Activated CD8-positive, alpha-beta T cell treated with anti-CD3 and anti-CD28 coated beads, Interleukin-2, amount 10 ng/mL, durations not matched to agents 7 days and 5 days (primary cell): ENCODE measurements at regions not wholly inside any gene's neighbourhood (a gene's known extent, or its start where the extent isn't known, plus 50 kb on each side); places are given as distances from the start of the nearest gene placed in this dataset.
"Not testable (repeated sequence)": the region's sequence is repeated elsewhere in the genome, so short reads cannot be mapped to it uniquely, and the experiment has no call there.

Experiments
- ATAC-seq: fragments of 150-1000 bp; cut with Tn5 transposase; one replicate; pipeline ENCODE4 v1.10.0; 2021; ENCODE audit warnings: moderate library complexity
- CTCF ChIA-PET: fragments of 350-600 bp; sonication (Branson Sonifier 250); formaldehyde crosslinking; loops from one replicate; lab custom pipeline; 2021; ENCODE audit warnings: antibody characterized with exemption; lab: Charles Lee
- POLR2A ChIA-PET: fragments of 350-600 bp; sonication (Branson Sonifier 250); formaldehyde crosslinking; loops from one replicate; lab custom pipeline; 2021; ENCODE audit warnings: antibody characterized with exemption; lab: Charles Lee
- DNase-seq: peaks from one replicate; pipeline ENCODE4 v3.0.0-alpha.2; 2020
- H3K27ac Mint-ChIP-seq: one replicate; pipeline ENCODE4 v1.8.0; 2021; ENCODE audit warnings: mild to moderate bottlenecking, mixed read lengths
- H3K27me3 Mint-ChIP-seq: one replicate; pipeline ENCODE4 v1.8.0; 2021; ENCODE audit warnings: low read depth, mixed read lengths
- H3K36me3 Mint-ChIP-seq: one replicate; pipeline ENCODE4 v1.8.0; 2021; ENCODE audit warnings: low read depth, mixed read lengths
- H3K4me1 Mint-ChIP-seq: one replicate; pipeline ENCODE4 v1.8.0; 2021; ENCODE audit warnings: low read depth, mixed read lengths
- H3K4me3 Mint-ChIP-seq: one replicate; pipeline ENCODE4 v1.8.0; 2021; ENCODE audit warnings: mild to moderate bottlenecking, mixed read lengths
- H3K9me3 Mint-ChIP-seq: one replicate; pipeline ENCODE4 v1.8.0; 2022; ENCODE audit warnings: mixed read lengths; ENCODE audit not compliant: insufficient read depth

GRCh38 chr1:230498704-230499103 is 72.6 kb upstream of the PGBD5 start:
- H3K4me3 Mint-ChIP-seq = no peak overlapping the region
- POLR2A ChIA-PET = no interaction called here
- no peaks in the 10 kb centered on the region for H3K36me3 Mint-ChIP-seq
- CTCF ChIA-PET = no interaction called here
- no peak for DNase-seq
- no peaks in the 10 kb centered on the region for H3K9me3 Mint-ChIP-seq
- peaks cover 12% of the 10 kb centered on the region for H3K27me3 Mint-ChIP-seq
- H3K27ac Mint-ChIP-seq = no peak overlapping the region
- ATAC-seq = no peak
- no peaks in the 10 kb centered on the region for H3K4me1 Mint-ChIP-seq

GRCh38 chr1:230496451-230496850 is 70.3 kb upstream of the PGBD5 start:
- no peak overlapping the region for H3K27ac Mint-ChIP-seq
- no peak for DNase-seq
- POLR2A ChIA-PET = no interaction called here
- no peak for ATAC-seq
- H3K27me3 Mint-ChIP-seq = peaks cover 17% of the 10 kb centered on the region
- CTCF ChIA-PET = no interaction called here
- no peaks in the 10 kb centered on the region for H3K36me3 Mint-ChIP-seq
- H3K9me3 Mint-ChIP-seq = no peaks in the 10 kb centered on the region
- no peak overlapping the region for H3K4me3 Mint-ChIP-seq
- H3K4me1 Mint-ChIP-seq = no peaks in the 10 kb centered on the region

- Mint-ChIP-seq H3K4me3 (no peak overlapping the region), H3K27me3 (peaks cover 17% of the 10 kb centered on the region), H3K4me1 (no peaks in the 10 kb centered on the region), H3K36me3 (no peaks in the 10 kb centered on the region), H3K27ac (peak overlapping the region; percentile 9), H3K9me3 (no peaks in the 10 kb centered on the region)
- POLR2A ChIA-PET = no interaction called here
- no peak for ATAC-seq
- CTCF ChIA-PET = no interaction called here
- DNase-seq = no peak
These were observed 69.8 kb upstream of the PGBD5 start for GRCh38 chr1:230495891-230496385.

GRCh38 chr1:230495076-230495475 is 68.9 kb upstream of the PGBD5 start:
- Mint-ChIP-seq H3K4me3 (no peak overlapping the region), H3K27ac (no peak overlapping the region)

GRCh38 chr1:230494514-230494913 is 68.4 kb upstream of the PGBD5 start:
- ATAC-seq (no peak), DNase-seq (no peak)
- peaks cover 18% of the 10 kb centered on the region for H3K27me3 Mint-ChIP-seq
- H3K9me3 Mint-ChIP-seq = no peaks in the 10 kb centered on the region
- CTCF ChIA-PET = no interaction called here
- no peak overlapping the region for H3K27ac Mint-ChIP-seq
- no peak overlapping the region for H3K4me3 Mint-ChIP-seq
- H3K36me3 Mint-ChIP-seq = no peaks in the 10 kb centered on the region
- H3K4me1 Mint-ChIP-seq = no peaks in the 10 kb centered on the region
- POLR2A ChIA-PET = no interaction called here

More at GRCh38 chr1:230495076-230495475, 68.9 kb upstream of the PGBD5 start:
- Mint-ChIP-seq H3K27me3 (peaks cover 18% of the 10 kb centered on the region), H3K36me3 (no peaks in the 10 kb centered on the region), H3K4me1 (no peaks in the 10 kb centered on the region), H3K9me3 (no peaks in the 10 kb centered on the region)
- POLR2A ChIA-PET = no interaction called here
- CTCF ChIA-PET = no interaction called here
- DNase-seq (no peak), ATAC-seq (no peak)

- no peak overlapping the region for H3K27ac Mint-ChIP-seq
These were observed 67.9 kb upstream of the PGBD5 start for GRCh38 chr1:230494026-230494425.

GRCh38 chr1:230493264-230493663 is 67.1 kb upstream of the PGBD5 start:
- Mint-ChIP-seq H3K27ac (no peak overlapping the region), H3K4me3 (no peak overlapping the region), H3K9me3 (no peaks in the 10 kb centered on the region), H3K4me1 (no peaks in the 10 kb centered on the region), H3K27me3 (peaks cover 18% of the 10 kb centered on the region), H3K36me3 (no peaks in the 10 kb centered on the region)
- DNase-seq (no peak), ATAC-seq (no peak)
- POLR2A ChIA-PET = no interaction called here
- CTCF ChIA-PET = no interaction called here

More at GRCh38 chr1:230494026-230494425, 67.9 kb upstream of the PGBD5 start:
- Mint-ChIP-seq H3K4me1 (no peaks in the 10 kb centered on the region), H3K4me3 (no peak overlapping the region), H3K36me3 (no peaks in the 10 kb centered on the region), H3K27me3 (peaks cover 18% of the 10 kb centered on the region), H3K9me3 (no peaks in the 10 kb centered on the region)
- ChIA-PET CTCF (no interaction called here), POLR2A (no interaction called here)
- no peak for DNase-seq
- ATAC-seq = no peak

GRCh38 chr1:230490436-230490835 is 64.3 kb upstream of the PGBD5 start:
- ChIA-PET POLR2A (no interaction called here), CTCF (no interaction called here)
- no peak overlapping the region for H3K4me3 Mint-ChIP-seq

GRCh38 chr1:230487773-230488428 is 61.8 kb upstream of the PGBD5 start:
- no peak overlapping the region for H3K4me3 Mint-ChIP-seq
- DNase-seq (no peak), ATAC-seq (no peak)
- H3K9me3 Mint-ChIP-seq = no peaks in the 10 kb centered on the region
- ChIA-PET POLR2A (no interaction called here), CTCF (no interaction called here)
- H3K36me3 Mint-ChIP-seq = no peaks in the 10 kb centered on the region
- no peaks in the 10 kb centered on the region for H3K4me1 Mint-ChIP-seq
- H3K27ac Mint-ChIP-seq = no peak overlapping the region
- H3K27me3 Mint-ChIP-seq = peaks cover 13% of the 10 kb centered on the region

More at GRCh38 chr1:230490436-230490835, 64.3 kb upstream of the PGBD5 start:
- Mint-ChIP-seq H3K27me3 (peaks cover 15% of the 10 kb centered on the region), H3K27ac (no peak overlapping the region), H3K4me1 (no peaks in the 10 kb centered on the region), H3K36me3 (no peaks in the 10 kb centered on the region), H3K9me3 (no peaks in the 10 kb centered on the region)
- no peak for DNase-seq
- no peak for ATAC-seq

GRCh38 chr1:230476622-230477003 is 50.5 kb upstream of the PGBD5 start:
- ChIA-PET CTCF (no interaction called here), POLR2A (no interaction called here)
- no peak for ATAC-seq
- Mint-ChIP-seq H3K36me3 (no peaks in the 10 kb centered on the region), H3K27me3 (peaks cover 26% of the 10 kb centered on the region), H3K9me3 (no peaks in the 10 kb centered on the region), H3K4me1 (no peaks in the 10 kb centered on the region), H3K4me3 (no peak overlapping the region), H3K27ac (no peak overlapping the region)
- no peak for DNase-seq

- POLR2A ChIA-PET, H3K4me3 Mint-ChIP-seq, H3K27ac Mint-ChIP-seq, H3K9me3 Mint-ChIP-seq, H3K4me1 Mint-ChIP-seq, H3K36me3 Mint-ChIP-seq, CTCF ChIA-PET, ATAC-seq, DNase-seq: not testable (repeated sequence)
- H3K27me3 Mint-ChIP-seq = peaks cover 26% of the 10 kb centered on the region
These were observed 49.9 kb upstream of the PGBD5 start for GRCh38 chr1:230475856-230476621.
